GM23248 (cell line): ENCODE measurements at regions not wholly inside any gene's neighbourhood (a gene's known extent, or its start where the extent isn't known, plus 50 kb on each side); places are given as distances from the start of the nearest gene placed in this dataset.

ENCODE experiments used
- EZH2 ChIP-seq: fragments of 200-600 bp; sonication (generic); IDR thresholded peaks from 2 replicates; pipeline ENCODE4 v1.6.1; 2018; ENCODE audit warnings: antibody characterized with exemption, mild to moderate bottlenecking; ENCODE audit not compliant: insufficient read depth, poor library complexity, severe bottlenecking
- EZH2phosphoT487 ChIP-seq: fragments of 200-600 bp; sonication (generic); IDR thresholded peaks from 2 replicates; pipeline ENCODE4 v1.6.1; 2018; ENCODE audit warnings: antibody characterized with exemption, moderate library complexity, mild to moderate bottlenecking, low read depth; ENCODE audit not compliant: insufficient read depth

GRCh38 chr12:34208331-34209258, 186.3 kb downstream of the ALG10 start:
- TF ChIP-seq EZH2 (no peak), EZH2phosphoT487 (no peak)
